Left ventricle myocardium inferior (tissue), 1 donor: ENCODE measurements at regions not wholly inside any gene's neighbourhood (a gene's known extent, or its start where the extent isn't known, plus 50 kb on each side); places are given as distances from the start of the nearest gene placed in this dataset.

ENCODE experiments used
- DNase-seq: peaks from one replicate; pipeline ENCODE4 v3.0.0-alpha.2; 2020
- H3K27ac ChIP-seq: fragments of 200-600 bp; replicated peaks from 2 replicates; pipeline ENCODE4 v1.8.0; 2021
- H3K27me3 ChIP-seq: fragments of 200-600 bp; 2 replicates; pipeline ENCODE4 v1.8.0; 2021; ENCODE audit warnings: low read depth
- H3K36me3 ChIP-seq: fragments of 200-600 bp; 2 replicates; pipeline ENCODE4 v1.8.0; 2021
- H3K4me1 ChIP-seq: fragments of 200-600 bp; 2 replicates; pipeline ENCODE4 v1.8.0; 2021
- H3K4me3 ChIP-seq: fragments of 200-600 bp; 2 replicates; pipeline ENCODE4 v1.8.0; 2021; ENCODE audit warnings: mild to moderate bottlenecking, moderate library complexity
- H3K9me3 ChIP-seq: fragments of 200-600 bp; replicated peaks from 2 replicates; pipeline ENCODE4 v1.8.0; 2021
- CTCF ChIP-seq: fragments of 200-600 bp; IDR thresholded peaks from 2 replicates; pipeline ENCODE4 v1.8.0; 2021; ENCODE audit warnings: antibody characterized with exemption, mild to moderate bottlenecking, borderline replicate concordance
- intact Hi-C: fragments of 100-400 bp; cut with micrococcal nuclease; formaldehyde crosslinking; loops from one replicate; pipeline ENCODE4 v1.11.0; 2022
- donor health status: DM: no; HTN: yes; CAD: no; lungs with severe emphysema.

GRCh38 chr7:131654249-131654558, 97.8 kb upstream of the PODXL start:
- Histone ChIP-seq H3K36me3 (no peaks in the 10 kb centered on the region), H3K4me1 (peaks cover 43% of the 10 kb centered on the region), H3K27me3 (no peaks in the 10 kb centered on the region), H3K27ac (no peak overlapping the region), H3K9me3 (no peaks in the 10 kb centered on the region), H3K4me3 (no peak overlapping the region)
- DNase-seq: no peak
- no peak for TF ChIP-seq CTCF
- intact Hi-C loops: loop anchor here (5.0 kb wide), 1 partner anchor 147 kb away; no protein-coding TSS in a partner anchor

GRCh38 chr7:131653418-131654248, 97.2 kb upstream of the PODXL start:
- Histone ChIP-seq H3K4me3 (no peak overlapping the region), H3K4me1 (peaks cover 44% of the 10 kb centered on the region), H3K27ac (no peak overlapping the region), H3K27me3 (no peaks in the 10 kb centered on the region), H3K9me3 (no peaks in the 10 kb centered on the region), H3K36me3 (no peaks in the 10 kb centered on the region)
- no peak for TF ChIP-seq CTCF
- no peak for DNase-seq
- intact Hi-C loops: loop anchor here (5.0 kb wide), 1 partner anchor 146 kb away; no protein-coding TSS in a partner anchor

- Histone ChIP-seq H3K27me3 (no peaks in the 10 kb centered on the region), H3K9me3 (no peaks in the 10 kb centered on the region), H3K4me3 (no peak overlapping the region), H3K27ac (no peak overlapping the region), H3K36me3 (no peaks in the 10 kb centered on the region), H3K4me1 (peaks cover 47% of the 10 kb centered on the region)
- intact Hi-C loops: loop anchor here (5.0 kb wide), 1 partner anchor 146 kb away; no protein-coding TSS in a partner anchor
- no peak for DNase-seq
- no peak for TF ChIP-seq CTCF
Observed at GRCh38 chr7:131652934-131653333, 96.5 kb upstream of the PODXL start.

- intact Hi-C loops: loop anchor here (5.0 kb wide), 1 partner anchor 145 kb away; no protein-coding TSS in a partner anchor
- no peak overlapping the region for H3K4me3 ChIP-seq
- no peak for TF ChIP-seq CTCF
- H3K27me3 ChIP-seq: no peaks in the 10 kb centered on the region
- peaks cover 42% of the 10 kb centered on the region for H3K4me1 ChIP-seq
- no peak for DNase-seq
- H3K36me3 ChIP-seq: no peaks in the 10 kb centered on the region
- no peak overlapping the region for H3K27ac ChIP-seq
- no peaks in the 10 kb centered on the region for H3K9me3 ChIP-seq
Observed at GRCh38 chr7:131652194-131652593, 95.8 kb upstream of the PODXL start.

- TF ChIP-seq CTCF: no peak
- no peak overlapping the region for H3K4me3 ChIP-seq
- no peaks in the 10 kb centered on the region for H3K27me3 ChIP-seq
- H3K36me3 ChIP-seq: no peaks in the 10 kb centered on the region
- H3K4me1 ChIP-seq: peaks cover 33% of the 10 kb centered on the region
- no peak for DNase-seq
- H3K27ac ChIP-seq: peak overlapping the region; percentile 58
- intact Hi-C loops: loop anchor here (5.0 kb wide), 1 partner anchor 143 kb away; no protein-coding TSS in a partner anchor
- no peaks in the 10 kb centered on the region for H3K9me3 ChIP-seq
Observed at GRCh38 chr7:131649879-131650278, 93.5 kb upstream of the PODXL start.
